HCT116 (cell line): ENCODE measurements at regions not wholly inside any gene's neighbourhood (a gene's known extent, or its start where the extent isn't known, plus 50 kb on each side); places are given as distances from the start of the nearest gene placed in this dataset.
"Not testable (repeated sequence)": the region's sequence is repeated elsewhere in the genome, so short reads cannot be mapped to it uniquely, and the experiment has no call there.

Source experiments
- ATAC-seq: fragments of 200-7000 bp; cut with Tn5 transposase; 2 replicates; pipeline ENCODE4 v1.9.1; 2020; ENCODE audit warnings: mild to moderate bottlenecking, moderate library complexity
- BruUV-seq: library from RNA; stranded (reverse); fragments of 400-500 nt; replicated peaks from 2 replicates; lab custom pipeline; 2021; lab: Mats Ljungman, UMichigan
- CTCF ChIA-PET: fragments of 300-600 bp; sonication (Branson Sonifier 250); formaldehyde crosslinking; loops from one replicate; lab custom pipeline; 2021; ENCODE audit warnings: antibody characterized with exemption; lab: Charles Lee
- POLR2A ChIA-PET: fragments of 300-600, 350-600 bp; sonication (Branson Sonifier 250); formaldehyde crosslinking; loops from one replicate; lab custom pipeline; 2021; ENCODE audit warnings: antibody characterized with exemption; lab: Charles Lee
- RAD21 ChIA-PET, 2 experiments: fragments of 300-600 bp; sonication (Branson Sonifier 250); formaldehyde crosslinking; loops; one replicate each; lab custom pipeline; 2023; ENCODE audit warnings: low total read pairs in 2 of 2; ENCODE audit not compliant: uncharacterized antibody in 2 of 2, unreplicated experiment in 2 of 2, low non-redundant PET in 1 of 2; lab: Charles Lee
- DNase-seq: peaks from one replicate; pipeline ENCODE4 v3.0.0-alpha.2; 2010; ENCODE audit warnings: low read depth, low spot score
- H2AFZ ChIP-seq: fragments of 200-600 bp; shearing (Covaris generic), sonication (generic); 2 replicates; pipeline ENCODE4 v1.6.1; 2017; ENCODE audit warnings: low read depth, mixed run types, mixed read lengths, antibody characterized with exemption, low read length; ENCODE audit not compliant: poor library complexity, severe bottlenecking
- H3K27ac ChIP-seq: 2 replicates; pipeline ENCODE4 v1.5.1; 2012; ENCODE audit warnings: low read depth, low read length
- H3K27me3 ChIP-seq: fragments of 200-600 bp; sonication (generic); 2 replicates; pipeline ENCODE4 v1.6.1; 2016; ENCODE audit warnings: mixed run types, low read length, mixed read lengths; ENCODE audit not compliant: insufficient read depth
- H3K36me3 ChIP-seq, 2 experiments: fragments of 200-500 bp in 1 of 2; fragments of 200-600 bp in 1 of 2; sonication (Bioruptor generic) in 1 of 2; sonication (generic) in 1 of 2; 2 replicates each; pipeline versions ENCODE4 v1.5.1 to v1.6.1; 2014 to 2016; ENCODE audit warnings: low read length in 2 of 2, inconsistent platforms in 1 of 2, mixed read lengths in 1 of 2, mixed run types in 1 of 2; ENCODE audit not compliant: insufficient read depth in 2 of 2, control insufficient read depth in 1 of 2
- H3K4me1 ChIP-seq, 2 experiments: fragments of 200-600 bp in 1 of 2; sonication (generic) in 1 of 2; 2 replicates each; pipeline versions ENCODE4 v1.5.1 to v1.6.1; 2012 to 2017; ENCODE audit warnings: low read length in 2 of 2, inconsistent platforms in 1 of 2, mild to moderate bottlenecking in 1 of 2, mixed read lengths in 1 of 2, mixed run types in 1 of 2, moderate library complexity in 1 of 2; ENCODE audit not compliant: insufficient read depth in 2 of 2, control insufficient read depth in 1 of 2
- H3K4me2 ChIP-seq: fragments of 200-600 bp; sonication (generic); 2 replicates; pipeline ENCODE4 v1.6.1; 2017; ENCODE audit warnings: mixed run types, low read length, mixed read lengths
- H3K4me3 ChIP-seq, 2 experiments: fragments of 200-600 bp in 1 of 2; sonication (generic) in 1 of 2; replicated peaks in 1 of 2; 2 replicates each; pipeline ENCODE4 v1.5.1; 2011 to 2016; ENCODE audit warnings: low read length in 2 of 2, control low read depth in 1 of 2, low read depth in 1 of 2, mild to moderate bottlenecking in 1 of 2, mixed read lengths in 1 of 2, mixed run types in 1 of 2
- H3K79me2 ChIP-seq: fragments of 200-600 bp; sonication (generic); 2 replicates; pipeline ENCODE4 v1.6.1; 2017; ENCODE audit warnings: mild to moderate bottlenecking, mixed run types, low read length, moderate library complexity, mixed read lengths; ENCODE audit not compliant: insufficient read depth
- H3K9ac ChIP-seq: fragments of 200-600 bp; sonication (generic); 2 replicates; pipeline ENCODE4 v1.6.1; 2016; ENCODE audit warnings: low read length, mixed read lengths
- H3K9me2 ChIP-seq: fragments of 200-600 bp; sonication (generic), shearing (Covaris generic); 2 replicates; pipeline ENCODE4 v1.6.1; 2017; ENCODE audit warnings: mixed run types, mild to moderate bottlenecking, moderate library complexity; ENCODE audit not compliant: insufficient read depth
- H3K9me3 ChIP-seq, 2 experiments: fragments of 200-500 bp in 1 of 2; fragments of 200-600 bp in 1 of 2; sonication (Bioruptor generic) in 1 of 2; sonication (generic) in 1 of 2; 2 replicates each; pipeline ENCODE4 v1.6.1; 2014 to 2017; ENCODE audit warnings: low read length in 2 of 2, mixed read lengths in 2 of 2, inconsistent platforms in 1 of 2, low read depth in 1 of 2, mild to moderate bottlenecking in 1 of 2, mixed run types in 1 of 2, moderate library complexity in 1 of 2; ENCODE audit not compliant: control insufficient read depth in 1 of 2, insufficient read depth in 1 of 2
- H4K20me1 ChIP-seq: fragments of 200-600 bp; sonication (generic), shearing (Covaris generic); 2 replicates; pipeline ENCODE4 v1.6.1; 2017; ENCODE audit warnings: mixed run types, mild to moderate bottlenecking, moderate library complexity; ENCODE audit not compliant: insufficient read depth
- CBX3 ChIP-seq: IDR thresholded peaks from 2 replicates; pipeline ENCODE4 v1.6.1; 2012; ENCODE audit warnings: low read depth
- EZH2 ChIP-seq: fragments of 200-600 bp; sonication (generic); IDR thresholded peaks from 2 replicates; pipeline ENCODE4 v1.6.1; 2017; ENCODE audit warnings: antibody characterized with exemption, mixed run types
- FOSL1 ChIP-seq: IDR thresholded peaks from 2 replicates; pipeline ENCODE4 v1.6.1; 2012; ENCODE audit warnings: low read depth
- JUND ChIP-seq: IDR thresholded peaks from 2 replicates; pipeline ENCODE4 v1.6.1; 2012
- POLR2AphosphoS5 ChIP-seq: IDR thresholded peaks from 2 replicates; pipeline ENCODE4 v1.6.1; 2011; ENCODE audit warnings: mild to moderate bottlenecking, low read depth, low read length, moderate library complexity
- SIN3A ChIP-seq: IDR thresholded peaks from 2 replicates; pipeline ENCODE4 v1.6.1; 2012; ENCODE audit warnings: low read depth
- SRF ChIP-seq: IDR thresholded peaks from 2 replicates; pipeline ENCODE4 v1.6.1; 2012; ENCODE audit warnings: low read depth
- YY1 ChIP-seq: IDR thresholded peaks from 2 replicates; pipeline ENCODE4 v1.6.1; 2011; ENCODE audit warnings: low read length, low read depth, moderate library complexity, mild to moderate bottlenecking; ENCODE audit not compliant: insufficient replicate concordance; ENCODE audit errors: extremely low read depth
- intact Hi-C: fragments of 100-400 bp; cut with micrococcal nuclease; formaldehyde crosslinking; loops from 2 replicates; pipeline ENCODE4 v1.10.0; 2022
- TF ChIP-seq, protein P1 (sequence below): IDR thresholded peaks from 2 replicates; pipeline ENCODE4 v1.6.1; 2012
- TF ChIP-seq, protein P2 (sequence below): IDR thresholded peaks from 2 replicates; pipeline ENCODE4 v1.6.1; 2012; ENCODE audit warnings: low read depth
- TF ChIP-seq, protein P3 (sequence below): IDR thresholded peaks from 2 replicates; pipeline ENCODE4 v1.6.1; 2011; ENCODE audit warnings: mild to moderate bottlenecking, low read length, moderate library complexity; ENCODE audit not compliant: insufficient replicate concordance; ENCODE audit errors: extremely low read depth

DNA sequence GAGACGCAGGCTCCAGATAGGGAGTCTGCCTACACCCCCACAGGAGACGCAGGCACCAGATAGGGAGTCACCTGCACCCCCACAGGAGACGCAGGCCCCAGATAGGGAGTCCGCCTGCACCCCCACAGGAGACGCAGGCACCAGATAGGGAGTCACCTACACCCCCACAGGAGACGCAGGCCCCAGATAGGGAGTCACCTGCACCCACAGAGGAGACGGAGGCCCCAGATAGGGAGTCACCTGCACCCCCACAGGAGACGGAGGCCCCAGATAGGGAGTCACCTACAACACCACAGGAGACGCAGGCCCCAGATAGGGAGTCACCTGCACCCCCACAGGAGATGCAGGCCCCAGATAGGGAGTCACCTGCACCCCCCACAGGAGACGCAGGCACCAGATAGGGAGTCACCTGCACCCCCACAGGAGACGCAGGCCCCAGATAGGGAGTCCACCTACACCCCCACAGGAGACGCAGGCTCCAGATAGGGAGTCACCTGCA is 77.2 kb upstream of the PPP2R2D start:
- H3K9me2 ChIP-seq, H3K4me1 ChIP-seq, H3K36me3 ChIP-seq, ATAC-seq, CTCF ChIA-PET, H3K4me2 ChIP-seq, intact Hi-C loops, H2AFZ ChIP-seq, POLR2A ChIA-PET, H3K9ac ChIP-seq, H3K27me3 ChIP-seq, H4K20me1 ChIP-seq, H3K27ac ChIP-seq, H3K79me2 ChIP-seq, H3K4me3 ChIP-seq, H3K9me3 ChIP-seq, BruUV-seq, DNase-seq, RAD21 ChIA-PET: not testable (repeated sequence)

DNA sequence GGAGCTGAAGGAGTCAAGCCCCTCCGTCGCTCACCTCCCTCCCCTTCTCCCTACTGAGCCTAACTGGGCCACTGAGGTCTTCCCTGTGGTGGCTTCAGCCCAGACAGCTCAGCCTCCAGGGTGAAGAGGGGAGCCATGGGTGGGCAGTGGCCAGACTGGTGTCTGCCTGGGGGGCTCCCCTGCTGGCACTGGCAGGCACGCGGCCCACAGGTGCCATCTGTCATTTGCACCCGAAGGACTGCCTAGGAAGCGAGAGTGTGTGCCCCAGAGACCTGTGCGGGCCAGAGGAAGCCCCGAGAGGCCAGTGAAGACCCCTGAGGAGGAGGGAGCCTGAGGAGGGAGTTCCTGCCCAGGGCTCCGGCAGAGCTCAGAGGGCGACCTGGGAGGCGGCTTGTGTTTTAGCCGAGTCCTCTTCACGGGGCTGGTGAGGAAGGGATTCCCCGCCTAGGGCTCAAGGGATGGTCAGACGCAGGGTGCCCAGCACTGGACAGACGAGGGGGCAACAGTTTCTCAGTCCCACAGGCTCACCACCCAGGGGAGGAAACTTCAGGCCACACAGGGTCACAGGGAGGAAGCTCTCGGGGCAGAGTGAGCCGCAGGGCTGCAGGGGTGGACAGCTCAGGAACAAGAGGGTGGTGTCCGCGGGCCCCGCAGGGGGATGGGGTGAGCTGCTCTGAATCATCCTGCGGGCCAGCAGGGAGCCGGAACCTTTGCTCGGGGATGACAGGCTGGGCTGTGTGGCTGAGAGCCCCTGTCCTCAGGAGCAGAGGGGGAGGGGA is 76.2 kb upstream of the PPP2R2D start:
- Histone ChIP-seq H3K79me2 (no peaks in the 10 kb centered on the region), H3K9me3 (no peaks in the 10 kb centered on the region), H3K4me2 (no peak overlapping the region), H3K27ac (no peak overlapping the region), H3K9ac (no peak overlapping the region), H3K9me2 (no peaks in the 10 kb centered on the region), H2AFZ (no peak overlapping the region), H3K27me3 (no peaks in the 10 kb centered on the region), H3K36me3 (no peaks in the 10 kb centered on the region)
- CTCF ChIA-PET: no interaction called here
- RAD21 ChIA-PET: no interaction called here
- no TSS peak for BruUV-seq
- DNase-seq (no peak), ATAC-seq (no peak)
- TF ChIP-seq EZH2 (no peak), POLR2AphosphoS5 (no peak), SIN3A (no peak), SRF (no peak), YY1 (no peak), JUND (no peak), FOSL1 (no peak), CBX3 (no peak)
- TF ChIP-seq, protein P1, sequence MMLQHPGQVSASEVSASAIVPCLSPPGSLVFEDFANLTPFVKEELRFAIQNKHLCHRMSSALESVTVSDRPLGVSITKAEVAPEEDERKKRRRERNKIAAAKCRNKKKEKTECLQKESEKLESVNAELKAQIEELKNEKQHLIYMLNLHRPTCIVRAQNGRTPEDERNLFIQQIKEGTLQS: no peak
- TF ChIP-seq, protein P2, sequence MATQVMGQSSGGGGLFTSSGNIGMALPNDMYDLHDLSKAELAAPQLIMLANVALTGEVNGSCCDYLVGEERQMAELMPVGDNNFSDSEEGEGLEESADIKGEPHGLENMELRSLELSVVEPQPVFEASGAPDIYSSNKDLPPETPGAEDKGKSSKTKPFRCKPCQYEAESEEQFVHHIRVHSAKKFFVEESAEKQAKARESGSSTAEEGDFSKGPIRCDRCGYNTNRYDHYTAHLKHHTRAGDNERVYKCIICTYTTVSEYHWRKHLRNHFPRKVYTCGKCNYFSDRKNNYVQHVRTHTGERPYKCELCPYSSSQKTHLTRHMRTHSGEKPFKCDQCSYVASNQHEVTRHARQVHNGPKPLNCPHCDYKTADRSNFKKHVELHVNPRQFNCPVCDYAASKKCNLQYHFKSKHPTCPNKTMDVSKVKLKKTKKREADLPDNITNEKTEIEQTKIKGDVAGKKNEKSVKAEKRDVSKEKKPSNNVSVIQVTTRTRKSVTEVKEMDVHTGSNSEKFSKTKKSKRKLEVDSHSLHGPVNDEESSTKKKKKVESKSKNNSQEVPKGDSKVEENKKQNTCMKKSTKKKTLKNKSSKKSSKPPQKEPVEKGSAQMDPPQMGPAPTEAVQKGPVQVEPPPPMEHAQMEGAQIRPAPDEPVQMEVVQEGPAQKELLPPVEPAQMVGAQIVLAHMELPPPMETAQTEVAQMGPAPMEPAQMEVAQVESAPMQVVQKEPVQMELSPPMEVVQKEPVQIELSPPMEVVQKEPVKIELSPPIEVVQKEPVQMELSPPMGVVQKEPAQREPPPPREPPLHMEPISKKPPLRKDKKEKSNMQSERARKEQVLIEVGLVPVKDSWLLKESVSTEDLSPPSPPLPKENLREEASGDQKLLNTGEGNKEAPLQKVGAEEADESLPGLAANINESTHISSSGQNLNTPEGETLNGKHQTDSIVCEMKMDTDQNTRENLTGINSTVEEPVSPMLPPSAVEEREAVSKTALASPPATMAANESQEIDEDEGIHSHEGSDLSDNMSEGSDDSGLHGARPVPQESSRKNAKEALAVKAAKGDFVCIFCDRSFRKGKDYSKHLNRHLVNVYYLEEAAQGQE: no peak
- TF ChIP-seq, protein P3, sequence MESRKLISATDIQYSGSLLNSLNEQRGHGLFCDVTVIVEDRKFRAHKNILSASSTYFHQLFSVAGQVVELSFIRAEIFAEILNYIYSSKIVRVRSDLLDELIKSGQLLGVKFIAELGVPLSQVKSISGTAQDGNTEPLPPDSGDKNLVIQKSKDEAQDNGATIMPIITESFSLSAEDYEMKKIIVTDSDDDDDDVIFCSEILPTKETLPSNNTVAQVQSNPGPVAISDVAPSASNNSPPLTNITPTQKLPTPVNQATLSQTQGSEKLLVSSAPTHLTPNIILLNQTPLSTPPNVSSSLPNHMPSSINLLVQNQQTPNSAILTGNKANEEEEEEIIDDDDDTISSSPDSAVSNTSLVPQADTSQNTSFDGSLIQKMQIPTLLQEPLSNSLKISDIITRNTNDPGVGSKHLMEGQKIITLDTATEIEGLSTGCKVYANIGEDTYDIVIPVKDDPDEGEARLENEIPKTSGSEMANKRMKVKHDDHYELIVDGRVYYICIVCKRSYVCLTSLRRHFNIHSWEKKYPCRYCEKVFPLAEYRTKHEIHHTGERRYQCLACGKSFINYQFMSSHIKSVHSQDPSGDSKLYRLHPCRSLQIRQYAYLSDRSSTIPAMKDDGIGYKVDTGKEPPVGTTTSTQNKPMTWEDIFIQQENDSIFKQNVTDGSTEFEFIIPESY: no peak
- TF ChIP-seq, all 23 proteins: peak for 0
- Histone ChIP-seq H4K20me1 (no peaks in the 10 kb centered on the region), H3K4me3 (no peak overlapping the region), H3K4me1 (no peaks in the 10 kb centered on the region)
- intact Hi-C loops: no loop called here
- POLR2A ChIA-PET: no interaction called here
